ENCODE measurements at regions not wholly inside any gene's neighbourhood (a gene's known extent, or its start where the extent isn't known, plus 50 kb on each side); places are given as distances from the start of the nearest gene placed in this dataset.
"Not testable (repeated sequence)": the region's sequence is repeated elsewhere in the genome, so short reads cannot be mapped to it uniquely, and the experiment has no call there.

DNA sequence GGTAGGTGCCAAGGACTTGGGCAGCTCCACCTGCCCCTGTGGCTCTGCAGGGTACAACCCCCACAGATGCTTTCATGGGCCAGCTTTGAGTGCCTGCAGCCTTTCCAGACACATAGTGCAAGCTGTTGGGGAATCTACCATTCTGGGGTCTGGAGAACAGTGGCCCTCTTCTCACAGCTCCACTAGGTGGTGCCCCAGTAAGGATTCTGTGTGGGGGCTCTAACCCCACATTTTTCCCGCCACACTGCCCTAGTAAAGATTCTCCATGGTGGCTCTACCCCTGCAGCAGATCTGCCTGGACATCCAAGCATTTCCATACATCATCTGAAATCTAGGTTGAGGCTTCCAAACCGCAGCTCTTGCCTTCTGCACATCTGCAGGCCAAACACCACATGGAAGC lies 149.7 kb upstream of the FNDC3A start:
- no peaks in the 10 kb centered on the region for H3K36me3 ChIP-seq
- H3K27me3 ChIP-seq = no peaks in the 10 kb centered on the region
- no peaks in the 10 kb centered on the region for H3K9me3 ChIP-seq
- DNase-seq (ENCODE audit: extremely low spot score in 2 of 2) = no peak
- no peak overlapping the region for H3K27ac ChIP-seq
- intact Hi-C loops (cut with DNase I) = no loop called here
- TF ChIP-seq POLR2A (IDR thresholded peaks at IDR 0.05) = no peak
- TF ChIP-seq CTCF (IDR thresholded peaks at IDR 0.05) = no peak
- no peak for TF ChIP-seq POLR2AphosphoS5 (IDR thresholded peaks at IDR 0.05; ENCODE audit: insufficient read depth in 1 of 2, low read depth in 1 of 2)
- H3K4me3 ChIP-seq = no peak overlapping the region
- H3K4me1 ChIP-seq = no peaks in the 10 kb centered on the region

GRCh38 chr13:48826922-48827454 lies 148.7 kb upstream of the FNDC3A start:
- H3K4me3 ChIP-seq; H3K4me1 ChIP-seq; H3K27ac ChIP-seq; DNase-seq (ENCODE audit: extremely low spot score in 2 of 2); H3K27me3 ChIP-seq; H3K9me3 ChIP-seq; H3K36me3 ChIP-seq; intact Hi-C loops (cut with DNase I): not testable (repeated sequence)

- no peak for DNase-seq (ENCODE audit: extremely low spot score in 2 of 2)
- Histone ChIP-seq H3K27ac (no peak overlapping the region), H3K9me3 (no peaks in the 10 kb centered on the region), H3K36me3 (no peaks in the 10 kb centered on the region), H3K27me3 (no peaks in the 10 kb centered on the region), H3K4me1 (no peaks in the 10 kb centered on the region), H3K4me3 (no peak overlapping the region)
- intact Hi-C loops (cut with DNase I) = no loop called here
- TF ChIP-seq POLR2AphosphoS5 (IDR thresholded peaks at IDR 0.05; ENCODE audit: insufficient read depth in 1 of 2, low read depth in 1 of 2) (no peak), CTCF (IDR thresholded peaks at IDR 0.05) (no peak), POLR2A (IDR thresholded peaks at IDR 0.05) (no peak)
These were observed 148.0 kb upstream of the FNDC3A start for GRCh38 chr13:48827709-48828108.

DNA sequence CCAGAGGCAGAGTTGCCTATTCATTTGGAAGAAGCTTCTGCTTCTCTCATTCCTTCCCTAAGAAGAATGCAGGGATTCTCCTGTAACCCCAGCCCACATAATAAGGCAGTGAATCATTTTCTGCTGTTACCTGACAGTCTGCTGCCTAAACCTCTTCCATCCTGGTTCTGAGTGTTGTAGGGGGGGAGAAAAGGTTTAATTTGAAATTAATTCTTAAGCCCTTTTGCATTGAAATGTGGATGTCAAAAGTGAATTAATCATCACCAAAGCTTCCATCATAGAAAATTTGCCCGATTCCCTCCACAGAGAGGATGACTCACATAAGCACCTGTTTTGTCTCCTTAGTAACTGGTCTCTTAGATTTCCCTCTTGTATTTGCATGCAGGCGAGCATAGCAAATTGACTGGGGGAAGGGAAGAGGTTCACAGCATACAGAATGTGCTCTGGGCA lies 146.7 kb upstream of the FNDC3A start:
- intact Hi-C loops (cut with DNase I) = no loop called here
- Histone ChIP-seq H3K9me3 (no peaks in the 10 kb centered on the region), H3K27me3 (no peaks in the 10 kb centered on the region), H3K36me3 (no peaks in the 10 kb centered on the region), H3K4me1 (no peaks in the 10 kb centered on the region), H3K4me3 (no peak overlapping the region), H3K27ac (no peak overlapping the region)
- TF ChIP-seq CTCF (IDR thresholded peaks at IDR 0.05) = no peak
- no peak for TF ChIP-seq POLR2A (IDR thresholded peaks at IDR 0.05)
- TF ChIP-seq POLR2AphosphoS5 (IDR thresholded peaks at IDR 0.05; ENCODE audit: insufficient read depth in 1 of 2, low read depth in 1 of 2) = no peak
- DNase-seq (ENCODE audit: extremely low spot score in 2 of 2) = no peak

- H3K9me3 ChIP-seq = no peaks in the 10 kb centered on the region
- H3K27me3 ChIP-seq = no peaks in the 10 kb centered on the region
- H3K4me3 ChIP-seq = no peak overlapping the region
- intact Hi-C loops (cut with DNase I) = no loop called here
- no peak overlapping the region for H3K27ac ChIP-seq
- no peak for DNase-seq (ENCODE audit: extremely low spot score in 2 of 2)
- H3K4me1 ChIP-seq = no peaks in the 10 kb centered on the region
- no peaks in the 10 kb centered on the region for H3K36me3 ChIP-seq
- TF ChIP-seq POLR2A (IDR thresholded peaks at IDR 0.05) (no peak), CTCF (IDR thresholded peaks at IDR 0.05) (no peak), POLR2AphosphoS5 (IDR thresholded peaks at IDR 0.05; ENCODE audit: insufficient read depth in 1 of 2, low read depth in 1 of 2) (no peak)
These were observed 146.2 kb upstream of the FNDC3A start for GRCh38 chr13:48829536-48829935.

All from vagina (tissue), 2 donors.